ENCODE measurements at regions not wholly inside any gene's neighbourhood (a gene's known extent, or its start where the extent isn't known, plus 50 kb on each side); places are given as distances from the start of the nearest gene placed in this dataset.

DNA sequence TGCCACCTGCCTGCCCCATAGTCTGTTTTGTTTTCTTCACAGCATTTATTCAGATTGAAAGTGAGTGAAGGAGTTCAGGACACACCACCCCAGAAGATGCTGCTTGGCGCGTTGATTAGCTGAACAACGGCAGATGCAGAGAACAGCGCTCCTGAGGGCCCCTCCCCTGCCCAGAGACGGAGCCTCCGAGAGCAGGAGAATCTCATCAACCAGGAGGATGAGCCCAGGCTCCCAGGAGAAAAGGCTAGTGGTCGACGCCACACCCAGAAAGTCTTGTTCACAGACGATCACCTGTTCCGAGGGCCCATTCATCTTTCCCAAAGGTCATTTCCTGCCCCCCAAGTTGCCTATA is 180.4 kb upstream of the PPP1R26 start:
- H3K4me3 ChIP-seq (ENCODE audit: low read depth in 2 of 2, low read length in 2 of 2), result no peak overlapping the region
- CTCF ChIA-PET, result no interaction called here
- in situ Hi-C loops (cut with HindIII; ENCODE audit: low pct_unique_long_range_greater_than_20kb, low sequenced_read_pairs) (no loop called here), intact Hi-C loops (cut with micrococcal nuclease; ENCODE audit: unreplicated experiment) (no loop called here)
- H3K27me3 ChIP-seq (ENCODE audit: control insufficient read depth, insufficient read depth, low read length), result no peaks in the 10 kb centered on the region; the same call in 1 of the 2 replicates
- BruUV-seq (replicated peaks), result no TSS peak
- POLR2A ChIA-PET, result no interaction called here
- ATAC-seq (no peak), DNase-seq (ENCODE audit: low read depth, low spot score) (no peak)
- H3K27ac ChIP-seq (ENCODE audit: low read length), result no peak overlapping the region
- no peaks in the 10 kb centered on the region for H3K36me3 ChIP-seq (ENCODE audit: control insufficient read depth, insufficient read depth, low read length)
- no peaks in the 10 kb centered on the region for H3K9me3 ChIP-seq (ENCODE audit: control insufficient read depth, insufficient read depth, low read depth, low read length)
- TF ChIP-seq SIN3A (IDR thresholded peaks at IDR 0.05; ENCODE audit: borderline replicate concordance, insufficient read depth, low read depth, low read length), result no peak
- no peak for TF ChIP-seq REST (IDR thresholded peaks at IDR 0.05; ENCODE audit: insufficient read depth in 1 of 2, low read depth in 2 of 2, low read length in 1 of 2)
- TF ChIP-seq TCF7L2 (IDR thresholded peaks at IDR 0.05; ENCODE audit: low read depth, low read length), result no peak
- TF ChIP-seq, protein P1, sequence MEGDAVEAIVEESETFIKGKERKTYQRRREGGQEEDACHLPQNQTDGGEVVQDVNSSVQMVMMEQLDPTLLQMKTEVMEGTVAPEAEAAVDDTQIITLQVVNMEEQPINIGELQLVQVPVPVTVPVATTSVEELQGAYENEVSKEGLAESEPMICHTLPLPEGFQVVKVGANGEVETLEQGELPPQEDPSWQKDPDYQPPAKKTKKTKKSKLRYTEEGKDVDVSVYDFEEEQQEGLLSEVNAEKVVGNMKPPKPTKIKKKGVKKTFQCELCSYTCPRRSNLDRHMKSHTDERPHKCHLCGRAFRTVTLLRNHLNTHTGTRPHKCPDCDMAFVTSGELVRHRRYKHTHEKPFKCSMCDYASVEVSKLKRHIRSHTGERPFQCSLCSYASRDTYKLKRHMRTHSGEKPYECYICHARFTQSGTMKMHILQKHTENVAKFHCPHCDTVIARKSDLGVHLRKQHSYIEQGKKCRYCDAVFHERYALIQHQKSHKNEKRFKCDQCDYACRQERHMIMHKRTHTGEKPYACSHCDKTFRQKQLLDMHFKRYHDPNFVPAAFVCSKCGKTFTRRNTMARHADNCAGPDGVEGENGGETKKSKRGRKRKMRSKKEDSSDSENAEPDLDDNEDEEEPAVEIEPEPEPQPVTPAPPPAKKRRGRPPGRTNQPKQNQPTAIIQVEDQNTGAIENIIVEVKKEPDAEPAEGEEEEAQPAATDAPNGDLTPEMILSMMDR (IDR thresholded peaks at IDR 0.05), result no peak
- TF ChIP-seq POLR2AphosphoS5 (IDR thresholded peaks at IDR 0.05; ENCODE audit: low read depth, low read length), result no peak
- no peaks in the 10 kb centered on the region for H3K4me1 ChIP-seq (ENCODE audit: control insufficient read depth, insufficient read depth, low read length)

DNA sequence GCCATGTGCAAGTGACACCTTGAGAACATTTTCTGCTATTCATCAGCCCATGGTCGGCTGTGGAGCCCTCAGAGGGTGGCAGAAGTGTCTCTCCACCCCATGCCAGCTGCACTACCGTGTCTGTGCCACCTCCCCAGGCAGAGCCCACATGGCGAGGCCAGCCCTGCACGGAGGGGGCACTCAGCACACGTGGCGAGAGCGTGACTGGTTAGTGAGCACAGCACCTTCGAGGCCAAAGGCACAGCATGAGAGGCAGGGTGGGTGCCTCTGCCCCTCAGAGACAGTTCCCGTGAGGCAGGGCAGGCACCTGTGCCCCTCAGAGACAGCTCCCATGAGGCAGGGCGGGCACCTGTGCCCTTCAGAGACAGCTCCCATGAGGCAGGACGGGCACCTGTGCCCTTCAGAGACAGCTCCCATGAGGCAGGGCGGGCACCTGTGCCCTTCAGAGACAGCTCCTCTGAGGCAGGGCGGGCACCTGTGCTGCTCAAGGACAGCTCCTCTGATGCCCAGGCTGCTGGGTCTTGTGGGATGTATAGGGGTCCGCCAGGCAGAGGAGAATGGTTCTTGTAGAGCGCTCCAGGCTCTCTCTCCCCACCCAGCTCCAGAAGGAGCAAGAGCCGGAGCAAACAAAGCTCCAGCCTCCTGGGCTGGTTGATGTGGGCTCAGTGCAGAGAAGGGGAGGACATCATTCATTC is 179.8 kb upstream of the PPP1R26 start:
- in situ Hi-C loops (cut with HindIII; ENCODE audit: low pct_unique_long_range_greater_than_20kb, low sequenced_read_pairs) (no loop called here), intact Hi-C loops (cut with micrococcal nuclease; ENCODE audit: unreplicated experiment) (no loop called here)
- TF ChIP-seq REST (IDR thresholded peaks at IDR 0.05; ENCODE audit: insufficient read depth in 1 of 2, low read depth in 2 of 2, low read length in 1 of 2) (no peak), TCF7L2 (IDR thresholded peaks at IDR 0.05; ENCODE audit: low read depth, low read length) (no peak), POLR2AphosphoS5 (IDR thresholded peaks at IDR 0.05; ENCODE audit: low read depth, low read length) (no peak), SIN3A (IDR thresholded peaks at IDR 0.05; ENCODE audit: borderline replicate concordance, insufficient read depth, low read depth, low read length) (no peak)
- TF ChIP-seq, protein P1 (IDR thresholded peaks at IDR 0.05), result no peak
- no peaks in the 10 kb centered on the region for H3K36me3 ChIP-seq (ENCODE audit: control insufficient read depth, insufficient read depth, low read length)
- ChIA-PET CTCF (no interaction called here), POLR2A (no interaction called here)
- no peak overlapping the region for H3K27ac ChIP-seq (ENCODE audit: low read length)
- no peak overlapping the region for H3K4me3 ChIP-seq (ENCODE audit: low read depth in 2 of 2, low read length in 2 of 2)
- no peaks in the 10 kb centered on the region for H3K9me3 ChIP-seq (ENCODE audit: control insufficient read depth, insufficient read depth, low read depth, low read length)
- no TSS peak for BruUV-seq (replicated peaks)
- ATAC-seq (no peak), DNase-seq (ENCODE audit: low read depth, low spot score) (no peak)
- no peaks in the 10 kb centered on the region for H3K4me1 ChIP-seq (ENCODE audit: control insufficient read depth, insufficient read depth, low read length)
- H3K27me3 ChIP-seq (ENCODE audit: control insufficient read depth, insufficient read depth, low read length), result no peaks in the 10 kb centered on the region; the same call in 1 of the 2 replicates
